Activated naive CD4-positive, alpha-beta T cell treated with anti-CD3 and anti-CD28 coated beads for 36 hours (primary cell): ENCODE measurements at regions not wholly inside any gene's neighbourhood (a gene's known extent, or its start where the extent isn't known, plus 50 kb on each side); places are given as distances from the start of the nearest gene placed in this dataset.

Experiments used
- CTCF ChIA-PET: fragments of 350-600 bp; sonication (Branson Sonifier 250); formaldehyde crosslinking; loops from one replicate; lab custom pipeline; 2021; ENCODE audit warnings: antibody characterized with exemption; lab: Charles Lee
- DNase-seq: peaks from one replicate; pipeline ENCODE4 v3.0.0-alpha.2; 2020
- H3K27ac Mint-ChIP-seq: one replicate; pipeline ENCODE4 v1.8.0; 2021; ENCODE audit warnings: mild to moderate bottlenecking, mixed read lengths
- H3K27me3 Mint-ChIP-seq: one replicate; pipeline ENCODE4 v1.8.0; 2021; ENCODE audit warnings: low read depth, mixed read lengths
- H3K36me3 Mint-ChIP-seq: one replicate; pipeline ENCODE4 v1.8.0; 2021; ENCODE audit warnings: low read depth, mixed read lengths
- H3K4me1 Mint-ChIP-seq: one replicate; pipeline ENCODE4 v1.8.0; 2021; ENCODE audit warnings: low read depth, mixed read lengths
- H3K4me3 Mint-ChIP-seq: one replicate; pipeline ENCODE4 v1.8.0; 2021; ENCODE audit warnings: mild to moderate bottlenecking, moderate library complexity, mixed read lengths
- H3K9me3 Mint-ChIP-seq: one replicate; pipeline ENCODE4 v1.8.0; 2021; ENCODE audit warnings: mixed read lengths
- intact Hi-C: fragments of 100-400 bp; cut with micrococcal nuclease; formaldehyde crosslinking; loops from one replicate; pipeline ENCODE4 v1.15.1; 2023

GRCh38 chr19:31497709-31498108, 148.5 kb upstream of the TSHZ3 start:
- CTCF ChIA-PET: no interaction called here
- Mint-ChIP-seq H3K27ac (no peak overlapping the region), H3K9me3 (no peaks in the 10 kb centered on the region), H3K27me3 (no peaks in the 10 kb centered on the region), H3K4me3 (no peak overlapping the region), H3K36me3 (no peaks in the 10 kb centered on the region), H3K4me1 (no peaks in the 10 kb centered on the region)
- DNase-seq: no peak
- intact Hi-C loops: no loop called here

- DNase-seq: no peak
- intact Hi-C loops: no loop called here
- Mint-ChIP-seq H3K4me3 (no peak overlapping the region), H3K4me1 (no peaks in the 10 kb centered on the region), H3K27ac (no peak overlapping the region), H3K9me3 (no peaks in the 10 kb centered on the region), H3K27me3 (no peaks in the 10 kb centered on the region), H3K36me3 (no peaks in the 10 kb centered on the region)
- CTCF ChIA-PET: no interaction called here
Observed at GRCh38 chr19:31498781-31499180, 149.5 kb upstream of the TSHZ3 start.

GRCh38 chr19:31499281-31500196, 150.3 kb upstream of the TSHZ3 start:
- Mint-ChIP-seq H3K4me3 (no peak overlapping the region), H3K36me3 (no peaks in the 10 kb centered on the region), H3K9me3 (no peaks in the 10 kb centered on the region), H3K27me3 (no peaks in the 10 kb centered on the region), H3K4me1 (no peaks in the 10 kb centered on the region), H3K27ac (no peak overlapping the region)
- CTCF ChIA-PET: no interaction called here
- intact Hi-C loops: no loop called here
- no peak for DNase-seq

- Mint-ChIP-seq H3K4me3 (no peak overlapping the region), H3K27me3 (no peaks in the 10 kb centered on the region), H3K27ac (no peak overlapping the region), H3K4me1 (no peaks in the 10 kb centered on the region), H3K9me3 (no peaks in the 10 kb centered on the region), H3K36me3 (no peaks in the 10 kb centered on the region)
- CTCF ChIA-PET: no interaction called here
- intact Hi-C loops: no loop called here
- no peak for DNase-seq
Observed at GRCh38 chr19:31500197-31500830, 151.1 kb upstream of the TSHZ3 start.

- H3K4me1 Mint-ChIP-seq: no peaks in the 10 kb centered on the region
- H3K36me3 Mint-ChIP-seq: no peaks in the 10 kb centered on the region
- H3K27ac Mint-ChIP-seq: no peak overlapping the region
- H3K27me3 Mint-ChIP-seq: no peaks in the 10 kb centered on the region
- DNase-seq: no peak
- intact Hi-C loops: no loop called here
- H3K9me3 Mint-ChIP-seq: no peaks in the 10 kb centered on the region
- CTCF ChIA-PET: no interaction called here
- H3K4me3 Mint-ChIP-seq: no peak overlapping the region
Observed at GRCh38 chr19:31500946-31501345, 151.7 kb upstream of the TSHZ3 start.

- H3K4me3 Mint-ChIP-seq: no peak overlapping the region
- CTCF ChIA-PET: no interaction called here
- H3K9me3 Mint-ChIP-seq: no peaks in the 10 kb centered on the region
- no peak for DNase-seq
- no peaks in the 10 kb centered on the region for H3K36me3 Mint-ChIP-seq
- no peaks in the 10 kb centered on the region for H3K27me3 Mint-ChIP-seq
- no peak overlapping the region for H3K27ac Mint-ChIP-seq
- intact Hi-C loops: no loop called here
- H3K4me1 Mint-ChIP-seq: no peaks in the 10 kb centered on the region
Observed at GRCh38 chr19:31501427-31502195, 152.4 kb upstream of the TSHZ3 start.

GRCh38 chr19:31502536-31503170, 153.4 kb upstream of the TSHZ3 start:
- intact Hi-C loops: no loop called here
- Mint-ChIP-seq H3K9me3 (no peaks in the 10 kb centered on the region), H3K27ac (no peak overlapping the region), H3K4me3 (no peak overlapping the region), H3K27me3 (peaks cover 4% of the 10 kb centered on the region), H3K4me1 (no peaks in the 10 kb centered on the region), H3K36me3 (no peaks in the 10 kb centered on the region)
- no peak for DNase-seq
- CTCF ChIA-PET: no interaction called here

GRCh38 chr19:31503211-31503610, 154.0 kb upstream of the TSHZ3 start:
- DNase-seq: no peak
- CTCF ChIA-PET: no interaction called here
- Mint-ChIP-seq H3K9me3 (no peaks in the 10 kb centered on the region), H3K27me3 (peaks cover 5% of the 10 kb centered on the region), H3K27ac (no peak overlapping the region), H3K4me3 (no peak overlapping the region), H3K36me3 (no peaks in the 10 kb centered on the region), H3K4me1 (no peaks in the 10 kb centered on the region)
- intact Hi-C loops: no loop called here

- Mint-ChIP-seq H3K4me3 (no peak overlapping the region), H3K36me3 (no peaks in the 10 kb centered on the region), H3K9me3 (no peaks in the 10 kb centered on the region), H3K4me1 (no peaks in the 10 kb centered on the region), H3K27me3 (peaks cover 9% of the 10 kb centered on the region), H3K27ac (no peak overlapping the region)
- CTCF ChIA-PET: no interaction called here
- intact Hi-C loops: no loop called here
- DNase-seq: no peak
Observed at GRCh38 chr19:31504221-31504620, 155.0 kb upstream of the TSHZ3 start.

GRCh38 chr19:31505596-31505910, 156.3 kb upstream of the TSHZ3 start:
- DNase-seq: no peak
- intact Hi-C loops: no loop called here
- Mint-ChIP-seq H3K27me3 (peaks cover 9% of the 10 kb centered on the region), H3K27ac (no peak overlapping the region), H3K9me3 (no peaks in the 10 kb centered on the region), H3K36me3 (no peaks in the 10 kb centered on the region), H3K4me3 (no peak overlapping the region), H3K4me1 (no peaks in the 10 kb centered on the region)
- CTCF ChIA-PET: no interaction called here

- Mint-ChIP-seq H3K4me1 (no peaks in the 10 kb centered on the region), H3K27me3 (peaks cover 9% of the 10 kb centered on the region), H3K4me3 (no peak overlapping the region), H3K36me3 (no peaks in the 10 kb centered on the region), H3K9me3 (no peaks in the 10 kb centered on the region), H3K27ac (no peak overlapping the region)
- CTCF ChIA-PET: interaction anchor here (0.6 kb wide), 1 partner anchor 330 kb away, joined by 6 read pairs; no protein-coding TSS in a partner anchor
- intact Hi-C loops: no loop called here
- no peak for DNase-seq
Observed at GRCh38 chr19:31506102-31506501, 156.9 kb upstream of the TSHZ3 start.

GRCh38 chr19:31510635-31511034, 161.4 kb upstream of the TSHZ3 start:
- CTCF ChIA-PET: no interaction called here
- intact Hi-C loops: no loop called here
- no peak overlapping the region for H3K4me3 Mint-ChIP-seq
- no peak overlapping the region for H3K27ac Mint-ChIP-seq
- DNase-seq: no peak
- no peaks in the 10 kb centered on the region for H3K36me3 Mint-ChIP-seq
- peaks cover 11% of the 10 kb centered on the region for H3K27me3 Mint-ChIP-seq
- no peaks in the 10 kb centered on the region for H3K4me1 Mint-ChIP-seq
- H3K9me3 Mint-ChIP-seq: no peaks in the 10 kb centered on the region
